ENCODE measurements at regions not wholly inside any gene's neighbourhood (a gene's known extent, or its start where the extent isn't known, plus 50 kb on each side); places are given as distances from the start of the nearest gene placed in this dataset.

DNA sequence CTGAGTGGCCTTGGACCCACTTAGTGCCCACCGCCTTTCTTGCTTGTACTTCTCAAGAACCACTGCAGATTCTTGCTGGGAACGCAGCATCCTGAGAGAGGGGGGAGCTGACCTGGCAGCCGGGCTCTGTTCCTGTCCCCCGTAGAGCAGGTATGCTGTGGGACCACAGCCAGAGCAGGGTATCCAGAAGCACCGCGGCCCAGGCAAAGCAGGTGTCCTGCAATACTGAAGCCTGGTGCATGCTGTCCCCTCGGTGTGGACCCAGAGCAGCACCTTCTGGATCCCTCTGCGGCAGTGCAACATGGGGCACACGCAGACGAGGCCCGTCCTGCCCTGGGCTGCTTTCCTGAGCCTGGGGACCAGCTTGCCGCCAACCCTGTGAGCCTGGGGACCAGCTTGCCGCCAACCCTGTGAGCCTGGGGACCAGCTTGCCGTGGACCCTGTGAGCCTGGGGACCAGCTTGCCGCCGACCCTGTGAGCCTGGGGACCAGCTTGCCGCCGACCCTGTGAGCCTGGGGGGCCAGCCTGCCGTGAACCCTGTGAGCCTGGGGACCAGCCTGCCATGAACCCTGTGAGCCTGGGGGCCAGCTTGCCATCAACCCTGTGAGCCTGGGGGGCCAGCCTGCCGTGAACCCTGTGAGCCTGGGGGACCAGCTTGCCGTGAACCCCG, 60.9 kb upstream of the ADGRA1 start:
- no peak overlapping the region for H3K27ac Mint-ChIP-seq (ENCODE audit: unreplicated experiment)
- H3K4me3 Mint-ChIP-seq (ENCODE audit: unreplicated experiment) = no peak overlapping the region
- H3K36me3 ChIP-seq (ENCODE audit: insufficient read depth, low read length) = no peaks in the 10 kb centered on the region
- no peaks in the 10 kb centered on the region for H4K20me1 ChIP-seq (ENCODE audit: insufficient read depth, low read length)
- H2AFZ ChIP-seq (ENCODE audit: low read depth, low read length) = no peak overlapping the region
- H3K4me2 ChIP-seq (ENCODE audit: low read length) = no peak overlapping the region
- H3K27ac ChIP-seq (ENCODE audit: low read depth, low read length) = no peak overlapping the region
- peaks cover 2% of the 10 kb centered on the region for H3K27me3 ChIP-seq (ENCODE audit: insufficient read depth, low read length)
- no peak overlapping the region for H3K4me3 ChIP-seq (ENCODE audit: insufficient read depth, low read depth, low read length)
- no peak for DNase-seq (ENCODE audit: low read depth)
- H3K36me3 Mint-ChIP-seq (ENCODE audit: low read depth, unreplicated experiment) = peaks cover 2% of the 10 kb centered on the region
- H3K9me3 Mint-ChIP-seq (ENCODE audit: unreplicated experiment) = peaks cover 3% of the 10 kb centered on the region
- no peak for TF ChIP-seq EZH2 (IDR thresholded peaks at IDR 0.05; ENCODE audit: insufficient read depth, low read length)
- TF ChIP-seq, protein P1, sequence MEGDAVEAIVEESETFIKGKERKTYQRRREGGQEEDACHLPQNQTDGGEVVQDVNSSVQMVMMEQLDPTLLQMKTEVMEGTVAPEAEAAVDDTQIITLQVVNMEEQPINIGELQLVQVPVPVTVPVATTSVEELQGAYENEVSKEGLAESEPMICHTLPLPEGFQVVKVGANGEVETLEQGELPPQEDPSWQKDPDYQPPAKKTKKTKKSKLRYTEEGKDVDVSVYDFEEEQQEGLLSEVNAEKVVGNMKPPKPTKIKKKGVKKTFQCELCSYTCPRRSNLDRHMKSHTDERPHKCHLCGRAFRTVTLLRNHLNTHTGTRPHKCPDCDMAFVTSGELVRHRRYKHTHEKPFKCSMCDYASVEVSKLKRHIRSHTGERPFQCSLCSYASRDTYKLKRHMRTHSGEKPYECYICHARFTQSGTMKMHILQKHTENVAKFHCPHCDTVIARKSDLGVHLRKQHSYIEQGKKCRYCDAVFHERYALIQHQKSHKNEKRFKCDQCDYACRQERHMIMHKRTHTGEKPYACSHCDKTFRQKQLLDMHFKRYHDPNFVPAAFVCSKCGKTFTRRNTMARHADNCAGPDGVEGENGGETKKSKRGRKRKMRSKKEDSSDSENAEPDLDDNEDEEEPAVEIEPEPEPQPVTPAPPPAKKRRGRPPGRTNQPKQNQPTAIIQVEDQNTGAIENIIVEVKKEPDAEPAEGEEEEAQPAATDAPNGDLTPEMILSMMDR (IDR thresholded peaks at IDR 0.05; ENCODE audit: insufficient read depth, low read depth, low read length) = no peak
- no peaks in the 10 kb centered on the region for H3K9me3 ChIP-seq (ENCODE audit: insufficient read depth, low read depth, low read length)
- H3K9ac ChIP-seq (ENCODE audit: low read length) = no peak overlapping the region
- no peaks in the 10 kb centered on the region for H3K79me2 ChIP-seq (ENCODE audit: insufficient read depth, low read length)
- H3K27me3 Mint-ChIP-seq (ENCODE audit: low read depth, unreplicated experiment) = peaks cover 62% of the 10 kb centered on the region
- H3K4me1 Mint-ChIP-seq (ENCODE audit: low read depth, unreplicated experiment) = no peaks in the 10 kb centered on the region
- no peaks in the 10 kb centered on the region for H3K4me1 ChIP-seq (ENCODE audit: insufficient read depth, low read length)
- no peak for FAIRE-seq

DNA sequence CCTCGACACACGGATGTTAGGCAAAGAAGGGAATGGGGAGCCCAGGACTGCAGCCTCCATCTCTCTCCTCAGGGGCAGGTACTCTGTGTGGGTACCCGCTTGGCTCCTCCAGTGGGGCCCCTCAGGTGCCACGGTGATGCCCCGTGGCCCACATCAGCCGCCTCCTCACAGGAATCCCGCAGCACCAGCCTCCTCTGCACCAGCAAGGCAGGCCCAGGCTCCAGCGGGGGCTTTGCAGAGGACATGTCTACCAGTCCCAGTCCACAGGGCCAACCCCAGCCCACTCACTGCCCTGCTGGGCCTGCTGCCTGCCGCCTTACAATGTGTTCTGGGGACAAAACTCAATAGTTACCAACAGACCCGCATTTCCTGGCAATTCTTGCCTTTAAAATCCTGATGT, 61.6 kb upstream of the ADGRA1 start:
- Mint-ChIP-seq H3K4me3 (ENCODE audit: unreplicated experiment) (no peak overlapping the region), H3K4me1 (ENCODE audit: low read depth, unreplicated experiment) (no peaks in the 10 kb centered on the region), H3K9me3 (ENCODE audit: unreplicated experiment) (peaks cover 2% of the 10 kb centered on the region), H3K36me3 (ENCODE audit: low read depth, unreplicated experiment) (peaks cover 4% of the 10 kb centered on the region), H3K27ac (ENCODE audit: unreplicated experiment) (no peak overlapping the region), H3K27me3 (ENCODE audit: low read depth, unreplicated experiment) (peaks cover 64% of the 10 kb centered on the region)
- Histone ChIP-seq H2AFZ (ENCODE audit: low read depth, low read length) (no peak overlapping the region), H3K79me2 (ENCODE audit: insufficient read depth, low read length) (no peaks in the 10 kb centered on the region), H3K4me1 (ENCODE audit: insufficient read depth, low read length) (no peaks in the 10 kb centered on the region), H3K27me3 (ENCODE audit: insufficient read depth, low read length) (peaks cover 2% of the 10 kb centered on the region), H4K20me1 (ENCODE audit: insufficient read depth, low read length) (no peaks in the 10 kb centered on the region), H3K4me3 (ENCODE audit: insufficient read depth, low read depth, low read length) (no peak overlapping the region), H3K4me2 (ENCODE audit: low read length) (no peak overlapping the region), H3K9me3 (ENCODE audit: insufficient read depth, low read depth, low read length) (no peaks in the 10 kb centered on the region), H3K27ac (ENCODE audit: low read depth, low read length) (no peak overlapping the region), H3K36me3 (ENCODE audit: insufficient read depth, low read length) (no peaks in the 10 kb centered on the region), H3K9ac (ENCODE audit: low read length) (no peak overlapping the region)
- FAIRE-seq = no peak
- DNase-seq (ENCODE audit: low read depth) = no peak
- TF ChIP-seq EZH2 (IDR thresholded peaks at IDR 0.05; ENCODE audit: insufficient read depth, low read length) = no peak
- TF ChIP-seq, protein P1 (IDR thresholded peaks at IDR 0.05; ENCODE audit: insufficient read depth, low read depth, low read length) = no peak

DNA sequence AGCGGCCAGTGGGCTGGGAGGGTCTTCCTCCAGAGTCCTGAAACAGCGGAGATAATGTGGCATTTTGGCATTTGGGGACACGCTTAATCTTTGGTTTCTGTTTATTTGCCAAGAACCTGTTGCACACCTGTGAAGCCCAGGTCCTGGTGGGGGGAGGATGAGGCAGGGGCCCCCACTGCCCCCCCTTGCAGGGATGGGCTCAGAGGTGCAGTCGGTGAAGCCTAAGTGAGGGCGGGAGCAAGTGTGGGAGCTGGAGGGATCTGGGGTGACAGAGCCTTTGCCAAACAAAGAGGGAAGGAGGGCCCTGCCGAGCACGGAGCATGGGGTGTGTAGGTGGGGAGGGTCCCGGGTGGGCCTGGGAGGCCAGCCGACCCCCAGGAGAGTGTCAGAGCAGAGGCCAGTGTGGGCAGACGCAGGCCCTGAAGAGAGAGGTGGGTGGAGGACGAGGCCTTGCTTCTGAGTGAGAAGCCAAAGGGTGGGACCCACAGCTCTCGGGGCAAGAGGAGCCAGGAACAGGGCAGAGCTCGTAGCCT, 62.1 kb upstream of the ADGRA1 start:
- H3K36me3 Mint-ChIP-seq (ENCODE audit: low read depth, unreplicated experiment) = peaks cover 4% of the 10 kb centered on the region
- H3K36me3 ChIP-seq (ENCODE audit: insufficient read depth, low read length) = no peaks in the 10 kb centered on the region
- H3K9ac ChIP-seq (ENCODE audit: low read length) = no peak overlapping the region
- FAIRE-seq = no peak
- H3K4me1 ChIP-seq (ENCODE audit: insufficient read depth, low read length) = no peaks in the 10 kb centered on the region
- H2AFZ ChIP-seq (ENCODE audit: low read depth, low read length) = no peak overlapping the region
- no peak overlapping the region for H3K4me3 Mint-ChIP-seq (ENCODE audit: unreplicated experiment)
- H3K4me2 ChIP-seq (ENCODE audit: low read length) = no peak overlapping the region
- peaks cover 2% of the 10 kb centered on the region for H3K9me3 Mint-ChIP-seq (ENCODE audit: unreplicated experiment)
- no peak for DNase-seq (ENCODE audit: low read depth)
- no peak overlapping the region for H3K27ac ChIP-seq (ENCODE audit: low read depth, low read length)
- H3K4me3 ChIP-seq (ENCODE audit: insufficient read depth, low read depth, low read length) = no peak overlapping the region
- H3K4me1 Mint-ChIP-seq (ENCODE audit: low read depth, unreplicated experiment) = no peaks in the 10 kb centered on the region
- H3K9me3 ChIP-seq (ENCODE audit: insufficient read depth, low read depth, low read length) = no peaks in the 10 kb centered on the region
- no peaks in the 10 kb centered on the region for H4K20me1 ChIP-seq (ENCODE audit: insufficient read depth, low read length)
- H3K27me3 ChIP-seq (ENCODE audit: insufficient read depth, low read length) = no peaks in the 10 kb centered on the region
- peaks cover 58% of the 10 kb centered on the region for H3K27me3 Mint-ChIP-seq (ENCODE audit: low read depth, unreplicated experiment)
- no peak overlapping the region for H3K27ac Mint-ChIP-seq (ENCODE audit: unreplicated experiment)
- H3K79me2 ChIP-seq (ENCODE audit: insufficient read depth, low read length) = no peaks in the 10 kb centered on the region
- TF ChIP-seq, protein P1 (IDR thresholded peaks at IDR 0.05; ENCODE audit: insufficient read depth, low read depth, low read length) = no peak
- TF ChIP-seq EZH2 (IDR thresholded peaks at IDR 0.05; ENCODE audit: insufficient read depth, low read length) = no peak

Measured in astrocyte (in vitro differentiated cells and primary cell).